ENCODE measurements at regions not wholly inside any gene's neighbourhood (a gene's known extent, or its start where the extent isn't known, plus 50 kb on each side); places are given as distances from the start of the nearest gene placed in this dataset.

DNA sequence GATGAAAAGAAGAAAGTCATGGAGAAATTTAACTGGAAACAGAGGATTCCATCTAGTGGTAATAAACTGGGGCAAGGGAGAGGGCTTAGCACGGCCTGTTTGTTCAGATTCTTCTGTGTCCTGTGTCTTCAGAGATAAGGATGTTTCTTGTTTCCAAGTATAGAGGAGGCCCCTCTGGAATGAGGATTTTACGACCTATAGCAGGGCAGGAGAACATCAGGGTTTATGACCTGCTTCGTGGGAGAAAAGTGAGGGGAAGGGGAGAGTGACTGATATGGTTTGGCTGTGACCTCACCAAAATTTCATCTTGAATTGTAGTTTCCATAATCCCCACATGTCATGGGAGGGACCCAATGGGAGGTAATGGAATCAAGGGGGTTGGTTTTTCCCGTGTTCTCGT, 93.0 kb upstream of the LDB2 start:
- H3K27me3 Mint-ChIP-seq, result peaks cover 3% of the 10 kb centered on the region
- H3K9me3 Mint-ChIP-seq, result no peaks in the 10 kb centered on the region
- H3K27ac Mint-ChIP-seq, result no peak overlapping the region
- H3K36me3 Mint-ChIP-seq (ENCODE audit: low read depth), result no peaks in the 10 kb centered on the region
- H3K4me3 Mint-ChIP-seq, result no peak overlapping the region
- no peaks in the 10 kb centered on the region for H3K4me1 Mint-ChIP-seq
- ATAC-seq (replicated peaks), result no peak

DNA sequence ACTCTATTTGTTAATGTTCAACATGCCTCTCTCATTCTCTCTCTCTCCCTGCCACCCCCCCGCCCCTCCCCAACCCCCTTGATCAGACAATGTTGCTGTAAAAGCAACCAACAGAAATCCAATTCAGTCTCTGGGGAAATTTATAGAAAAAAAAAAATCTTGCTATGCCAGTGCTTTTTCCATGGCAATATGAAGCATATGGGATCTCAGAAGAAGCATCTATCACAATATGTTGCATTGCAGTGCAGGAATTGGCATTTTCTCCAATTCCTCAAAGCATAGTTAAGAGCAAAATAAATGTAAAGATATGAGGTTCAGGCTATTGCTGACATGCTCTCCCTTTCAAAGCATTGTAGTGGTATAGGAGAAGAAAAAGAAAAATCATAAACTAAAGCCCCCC, 90.9 kb upstream of the LDB2 start:
- ATAC-seq (replicated peaks), result no peak
- H3K4me3 Mint-ChIP-seq, result no peak overlapping the region
- no peaks in the 10 kb centered on the region for H3K36me3 Mint-ChIP-seq (ENCODE audit: low read depth)
- H3K4me1 Mint-ChIP-seq, result no peaks in the 10 kb centered on the region
- H3K9me3 Mint-ChIP-seq, result no peaks in the 10 kb centered on the region
- H3K27ac Mint-ChIP-seq, result no peak overlapping the region
- H3K27me3 Mint-ChIP-seq, result peaks cover 3% of the 10 kb centered on the region

DNA sequence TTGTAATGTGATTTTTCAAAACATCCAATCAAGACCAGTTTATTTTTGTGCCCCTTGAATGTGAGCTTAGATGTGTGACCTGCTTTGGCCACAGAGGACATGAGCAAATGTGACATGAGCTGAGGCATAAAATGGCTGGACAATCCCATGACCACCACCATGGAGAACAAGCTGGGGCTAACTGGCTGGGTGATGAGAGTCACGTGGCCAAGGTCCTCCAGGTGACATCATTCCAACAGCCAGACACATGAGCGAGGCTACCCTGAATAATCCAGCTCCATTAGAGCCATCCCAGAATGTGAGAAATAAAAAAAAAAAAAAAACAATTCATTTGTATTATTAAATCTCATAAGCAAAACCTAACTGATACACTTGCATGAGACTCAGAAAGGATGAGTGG, 90.4 kb upstream of the LDB2 start:
- no peaks in the 10 kb centered on the region for H3K4me1 Mint-ChIP-seq
- peaks cover 3% of the 10 kb centered on the region for H3K27me3 Mint-ChIP-seq
- H3K27ac Mint-ChIP-seq, result no peak overlapping the region
- no peaks in the 10 kb centered on the region for H3K36me3 Mint-ChIP-seq (ENCODE audit: low read depth)
- no peak for ATAC-seq (replicated peaks)
- no peaks in the 10 kb centered on the region for H3K9me3 Mint-ChIP-seq
- no peak overlapping the region for H3K4me3 Mint-ChIP-seq

DNA sequence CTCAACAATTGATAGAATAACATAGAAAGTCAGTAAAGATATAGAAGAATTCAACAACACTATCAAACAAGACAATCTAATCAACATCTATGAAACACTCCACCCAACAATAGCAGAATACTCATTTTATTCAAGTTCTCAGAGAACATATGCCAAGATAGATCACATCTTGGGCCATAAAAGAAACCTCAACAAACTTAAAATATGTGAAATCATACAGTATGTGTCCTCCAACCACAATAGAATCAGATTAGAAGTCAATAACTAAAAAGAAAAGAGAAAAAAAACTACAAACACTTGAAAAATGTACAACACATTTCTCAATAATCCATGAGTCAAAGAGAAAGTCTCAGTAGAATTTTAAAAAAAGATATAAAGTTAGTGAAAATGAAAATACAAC, 78.6 kb upstream of the LDB2 start:
- no peaks in the 10 kb centered on the region for H3K36me3 Mint-ChIP-seq (ENCODE audit: low read depth)
- no peaks in the 10 kb centered on the region for H3K4me1 Mint-ChIP-seq
- H3K27me3 Mint-ChIP-seq, result no peaks in the 10 kb centered on the region
- no peak for ATAC-seq (replicated peaks)
- no peak overlapping the region for H3K4me3 Mint-ChIP-seq
- no peak overlapping the region for H3K27ac Mint-ChIP-seq
- no peaks in the 10 kb centered on the region for H3K9me3 Mint-ChIP-seq

GRCh38 chr4:16969696-16970135, 71.3 kb upstream of the LDB2 start:
- H3K9me3 Mint-ChIP-seq, result no peaks in the 10 kb centered on the region
- H3K4me3 Mint-ChIP-seq, result no peak overlapping the region
- no peaks in the 10 kb centered on the region for H3K4me1 Mint-ChIP-seq
- no peaks in the 10 kb centered on the region for H3K36me3 Mint-ChIP-seq (ENCODE audit: low read depth)
- no peaks in the 10 kb centered on the region for H3K27me3 Mint-ChIP-seq
- no peak overlapping the region for H3K27ac Mint-ChIP-seq
- ATAC-seq (replicated peaks), result no peak

GRCh38 chr4:16967722-16968121, 69.3 kb upstream of the LDB2 start:
- Mint-ChIP-seq H3K4me1 (no peaks in the 10 kb centered on the region), H3K27ac (no peak overlapping the region), H3K27me3 (no peaks in the 10 kb centered on the region), H3K9me3 (no peaks in the 10 kb centered on the region), H3K4me3 (no peak overlapping the region), H3K36me3 (ENCODE audit: low read depth) (no peaks in the 10 kb centered on the region)
- ATAC-seq (replicated peaks), result no peak

GRCh38 chr4:16959305-16959704, 60.9 kb upstream of the LDB2 start:
- no peaks in the 10 kb centered on the region for H3K4me1 Mint-ChIP-seq
- no peak overlapping the region for H3K27ac Mint-ChIP-seq
- no peak overlapping the region for H3K4me3 Mint-ChIP-seq
- H3K27me3 Mint-ChIP-seq, result peaks cover 5% of the 10 kb centered on the region
- ATAC-seq (replicated peaks), result no peak
- H3K9me3 Mint-ChIP-seq, result peaks cover 9% of the 10 kb centered on the region
- H3K36me3 Mint-ChIP-seq (ENCODE audit: low read depth), result no peaks in the 10 kb centered on the region

- Mint-ChIP-seq H3K9me3 (peaks cover 3% of the 10 kb centered on the region), H3K36me3 (ENCODE audit: low read depth) (no peaks in the 10 kb centered on the region), H3K4me3 (no peak overlapping the region), H3K27ac (no peak overlapping the region), H3K27me3 (peaks cover 8% of the 10 kb centered on the region), H3K4me1 (no peaks in the 10 kb centered on the region)
- no peak for ATAC-seq (replicated peaks)
These were observed 54.6 kb upstream of the LDB2 start for GRCh38 chr4:16952896-16953630.

- no peak overlapping the region for H3K27ac Mint-ChIP-seq
- H3K27me3 Mint-ChIP-seq, result peaks cover 8% of the 10 kb centered on the region
- H3K36me3 Mint-ChIP-seq (ENCODE audit: low read depth), result no peaks in the 10 kb centered on the region
- no peak overlapping the region for H3K4me3 Mint-ChIP-seq
- H3K4me1 Mint-ChIP-seq, result no peaks in the 10 kb centered on the region
- no peak for ATAC-seq (replicated peaks)
- H3K9me3 Mint-ChIP-seq, result peaks cover 3% of the 10 kb centered on the region
These were observed 54.0 kb upstream of the LDB2 start for GRCh38 chr4:16952462-16952871.

Measured in activated T-helper 17 cell treated with anti-CD3 and anti-CD28 coated beads, Interleukin-2, amount 50 U/mL, for 72 hours (primary cell).